ENCODE measurements at regions not wholly inside any gene's neighbourhood (a gene's known extent, or its start where the extent isn't known, plus 50 kb on each side); places are given as distances from the start of the nearest gene placed in this dataset.
"Not testable (repeated sequence)": the region's sequence is repeated elsewhere in the genome, so short reads cannot be mapped to it uniquely, and the experiment has no call there.

- DNase-seq = no peak
Observed at GRCh38 chr16:79998143-79998542, 397.6 kb upstream of the MAF start.

GRCh38 chr16:79997257-79997656 is 396.7 kb upstream of the MAF start:
- no peak for DNase-seq

- DNase-seq = no peak
Observed at GRCh38 chr16:79996321-79996720, 395.8 kb upstream of the MAF start.

GRCh38 chr16:79995315-79995714 is 394.8 kb upstream of the MAF start:
- DNase-seq = no peak

- DNase-seq = no peak
Observed at GRCh38 chr16:79994418-79994817, 393.9 kb upstream of the MAF start.

- DNase-seq = no peak
Observed at GRCh38 chr16:79993629-79994209, 393.2 kb upstream of the MAF start.

- DNase-seq = no peak
Observed at GRCh38 chr16:79991969-79992368, 391.4 kb upstream of the MAF start.

- DNase-seq = no peak
Observed at GRCh38 chr16:79988721-79989220, 388.2 kb upstream of the MAF start.

GRCh38 chr16:79988089-79988488 is 387.6 kb upstream of the MAF start:
- DNase-seq = no peak

- no peak for DNase-seq
Observed at GRCh38 chr16:79986352-79986751, 385.8 kb upstream of the MAF start.

GRCh38 chr16:79985606-79986005 is 385.1 kb upstream of the MAF start:
- no peak for DNase-seq

GRCh38 chr16:79984149-79984548 is 383.6 kb upstream of the MAF start:
- DNase-seq = not testable (repeated sequence)

GRCh38 chr16:79982862-79983261 is 382.3 kb upstream of the MAF start:
- no peak for DNase-seq

GRCh38 chr16:79982361-79982760 is 381.8 kb upstream of the MAF start:
- DNase-seq = no peak

GRCh38 chr16:79981814-79982213 is 381.3 kb upstream of the MAF start:
- DNase-seq = no peak

- DNase-seq = no peak
Observed at GRCh38 chr16:79980650-79981521, 380.3 kb upstream of the MAF start.

GRCh38 chr16:79977940-79978836 is 377.7 kb upstream of the MAF start:
- DNase-seq = no peak

- DNase-seq = no peak
Observed at GRCh38 chr16:79973320-79973719, 372.8 kb upstream of the MAF start.

GRCh38 chr16:79972053-79972704 is 371.6 kb upstream of the MAF start:
- no peak for DNase-seq

- DNase-seq = no peak
Observed at GRCh38 chr16:79971237-79971572, 370.7 kb upstream of the MAF start.

GRCh38 chr16:79970551-79971236 is 370.2 kb upstream of the MAF start:
- no peak for DNase-seq

- no peak for DNase-seq
Observed at GRCh38 chr16:79970087-79970486, 369.6 kb upstream of the MAF start.
